H1 (cell line): ENCODE measurements at regions not wholly inside any gene's neighbourhood (a gene's known extent, or its start where the extent isn't known, plus 50 kb on each side); places are given as distances from the start of the nearest gene placed in this dataset.
"Not testable (repeated sequence)": the region's sequence is repeated elsewhere in the genome, so short reads cannot be mapped to it uniquely, and the experiment has no call there.

Experiments
- CBX8 ChIP-seq: fragments of 300-800, 300-1000 bp; sonication (generic); IDR thresholded peaks from 2 replicates; pipeline ENCODE4 v1.7.1; 2016; ENCODE audit warnings: low read depth, low read length, borderline replicate concordance
- CREB1 ChIP-seq: IDR thresholded peaks from 2 replicates; pipeline ENCODE4 v1.6.1; 2012; ENCODE audit warnings: inconsistent platforms
- CTBP2 ChIP-seq: IDR thresholded peaks from 2 replicates; pipeline ENCODE4 v1.7.0; 2011; ENCODE audit warnings: borderline replicate concordance, mild to moderate bottlenecking, moderate library complexity, mixed read lengths, low read length; ENCODE audit not compliant: insufficient read depth, insufficient read length
- EZH2 ChIP-seq: fragments of 200-600 bp; sonication (generic); IDR thresholded peaks from 2 replicates; pipeline ENCODE4 v1.7.1; 2012; ENCODE audit warnings: low read depth, mild to moderate bottlenecking, moderate library complexity, low read length, inconsistent platforms; ENCODE audit not compliant: severe bottlenecking
- HDAC2 ChIP-seq, 2 experiments: fragments of 300-600 bp in 1 of 2; sonication (generic) in 1 of 2; IDR thresholded peaks; 2 replicates each; pipeline ENCODE4 v1.6.1; 2011 to 2012; ENCODE audit warnings: low read depth in 2 of 2, low read length in 2 of 2, mild to moderate bottlenecking in 2 of 2, moderate library complexity in 2 of 2, borderline replicate concordance in 1 of 2, inconsistent platforms in 1 of 2
- MAFK ChIP-seq: IDR thresholded peaks from 2 replicates; pipeline ENCODE4 v1.6.1; 2012; ENCODE audit warnings: low read depth, mild to moderate bottlenecking, improper control_type of control experiment, low read length
- NRF1 ChIP-seq: IDR thresholded peaks from 2 replicates; pipeline ENCODE4 v1.6.1; 2011; ENCODE audit warnings: mild to moderate bottlenecking, low read depth, low read length, improper control_type of control experiment
- POLR2A ChIP-seq, 2 experiments: IDR thresholded peaks; 1 replicate in 1 of 2; 2 replicates in 1 of 2; pipeline ENCODE4 v1.6.1; 2011; ENCODE audit warnings: low read depth in 2 of 2, low read length in 2 of 2, mild to moderate bottlenecking in 2 of 2; ENCODE audit errors: control extremely low read depth in 1 of 2
- POLR2AphosphoS5 ChIP-seq: IDR thresholded peaks from 2 replicates; pipeline ENCODE4 v1.6.1; 2011; ENCODE audit warnings: low read depth, low read length
- SIN3A ChIP-seq, 2 experiments: IDR thresholded peaks in 1 of 2; conservative IDR thresholded peaks in 1 of 2; 2 replicates each; pipeline ENCODE4 v1.6.1; 2011 to 2012; ENCODE audit warnings: low read length in 2 of 2, improper control_type of control experiment in 1 of 2, low read depth in 1 of 2, mild to moderate bottlenecking in 1 of 2
- YY1 ChIP-seq: IDR thresholded peaks from 2 replicates; pipeline ENCODE4 v1.6.1; 2011; ENCODE audit warnings: low read depth, mild to moderate bottlenecking, low read length
- TF ChIP-seq, protein P1 (sequence below): IDR thresholded peaks from 2 replicates; pipeline ENCODE4 v1.6.1; 2011; ENCODE audit warnings: low read depth, mild to moderate bottlenecking, low read length; ENCODE audit not compliant: insufficient read depth
- TF ChIP-seq, protein P2 (sequence below), 3 experiments: IDR thresholded peaks; 1 replicate in 2 of 3; 2 replicates in 1 of 3; pipeline versions ENCODE4 v1.5.1 to v1.6.1; 2011; ENCODE audit warnings: low read length in 3 of 3, mild to moderate bottlenecking in 3 of 3, inconsistent platforms in 2 of 3, low read depth in 1 of 3, moderate library complexity in 1 of 3; ENCODE audit not compliant: insufficient read depth in 1 of 3; ENCODE audit errors: control extremely low read depth in 1 of 3

DNA sequence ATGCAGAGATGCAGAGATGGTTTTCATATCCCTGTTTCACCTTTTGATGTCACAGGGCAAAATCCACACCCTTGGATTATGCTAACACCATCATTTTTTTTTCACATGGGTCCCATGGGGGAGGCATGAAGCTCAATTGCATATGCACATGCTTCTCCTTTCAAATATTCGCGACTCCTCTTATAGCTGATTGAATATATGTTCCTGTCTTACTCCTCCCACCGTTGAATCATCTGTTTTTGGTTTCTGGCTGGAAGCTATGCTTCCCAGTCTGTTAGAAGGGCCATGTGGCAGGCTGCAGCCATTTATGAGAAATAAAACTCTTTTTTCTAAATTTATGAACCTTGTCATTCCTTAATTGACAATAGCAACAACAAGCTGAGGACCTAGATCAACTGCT lies 877.9 kb upstream of the CDH18 start:
- TF ChIP-seq HDAC2 (IDR thresholded peaks at IDR 0.05; ENCODE audit: borderline replicate concordance in 1 of 2, low read depth in 2 of 2, low read length in 2 of 2); YY1; CTBP2; POLR2A (IDR thresholded peaks at IDR 0.05; ENCODE audit: control extremely low read depth in 1 of 2, low read depth in 2 of 2, low read length in 2 of 2); CBX8; EZH2; MAFK; POLR2AphosphoS5; NRF1; SIN3A (conservative IDR thresholded peaks at IDR 0.05 in 1 of 2, IDR thresholded peaks at IDR 0.05 in 1 of 2; ENCODE audit: low read depth in 1 of 2, low read length in 2 of 2); CREB1: not testable (repeated sequence)
- TF ChIP-seq, protein P1, sequence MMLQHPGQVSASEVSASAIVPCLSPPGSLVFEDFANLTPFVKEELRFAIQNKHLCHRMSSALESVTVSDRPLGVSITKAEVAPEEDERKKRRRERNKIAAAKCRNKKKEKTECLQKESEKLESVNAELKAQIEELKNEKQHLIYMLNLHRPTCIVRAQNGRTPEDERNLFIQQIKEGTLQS = not testable (repeated sequence)
- TF ChIP-seq, protein P2, sequence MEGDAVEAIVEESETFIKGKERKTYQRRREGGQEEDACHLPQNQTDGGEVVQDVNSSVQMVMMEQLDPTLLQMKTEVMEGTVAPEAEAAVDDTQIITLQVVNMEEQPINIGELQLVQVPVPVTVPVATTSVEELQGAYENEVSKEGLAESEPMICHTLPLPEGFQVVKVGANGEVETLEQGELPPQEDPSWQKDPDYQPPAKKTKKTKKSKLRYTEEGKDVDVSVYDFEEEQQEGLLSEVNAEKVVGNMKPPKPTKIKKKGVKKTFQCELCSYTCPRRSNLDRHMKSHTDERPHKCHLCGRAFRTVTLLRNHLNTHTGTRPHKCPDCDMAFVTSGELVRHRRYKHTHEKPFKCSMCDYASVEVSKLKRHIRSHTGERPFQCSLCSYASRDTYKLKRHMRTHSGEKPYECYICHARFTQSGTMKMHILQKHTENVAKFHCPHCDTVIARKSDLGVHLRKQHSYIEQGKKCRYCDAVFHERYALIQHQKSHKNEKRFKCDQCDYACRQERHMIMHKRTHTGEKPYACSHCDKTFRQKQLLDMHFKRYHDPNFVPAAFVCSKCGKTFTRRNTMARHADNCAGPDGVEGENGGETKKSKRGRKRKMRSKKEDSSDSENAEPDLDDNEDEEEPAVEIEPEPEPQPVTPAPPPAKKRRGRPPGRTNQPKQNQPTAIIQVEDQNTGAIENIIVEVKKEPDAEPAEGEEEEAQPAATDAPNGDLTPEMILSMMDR (IDR thresholded peaks at IDR 0.05; ENCODE audit: control extremely low read depth in 1 of 3, insufficient read depth in 1 of 3, low read depth in 1 of 3, low read length in 3 of 3) = not testable (repeated sequence)
